BJ (cell line): ENCODE measurements at regions not wholly inside any gene's neighbourhood (a gene's known extent, or its start where the extent isn't known, plus 50 kb on each side); places are given as distances from the start of the nearest gene placed in this dataset.

ENCODE experiments used
- CTCF ChIA-PET: fragments of 350-600 bp; formaldehyde crosslinking; extraction: SDS; loops from one replicate; lab custom pipeline; 2021; ENCODE audit warnings: antibody characterized with exemption, inconsistent platforms; lab: Yijun Ruan, JAX
- POLR2A ChIA-PET: fragments of 300-600 bp; sonication (Branson Sonifier 250); formaldehyde crosslinking; extraction: SDS; loops from one replicate; lab custom pipeline; 2021; ENCODE audit warnings: antibody characterized with exemption; lab: Charles Lee
- DNase-seq: peaks from one replicate; pipeline ENCODE4 v3.0.0-alpha.2; 2011; ENCODE audit warnings: low read depth
- H3K27me3 ChIP-seq: 2 replicates; pipeline ENCODE4 v1.6.0; 2011; ENCODE audit warnings: low read length; ENCODE audit not compliant: control insufficient read depth, insufficient read depth
- H3K36me3 ChIP-seq: 2 replicates; pipeline ENCODE4 v1.5.1; 2011; ENCODE audit warnings: low read length; ENCODE audit not compliant: control insufficient read depth, insufficient read depth
- H3K4me3 ChIP-seq: 2 replicates; pipeline ENCODE4 v1.5.1; 2011; ENCODE audit warnings: low read depth, mild to moderate bottlenecking, control low read depth, low read length
- CTCF ChIP-seq: IDR thresholded peaks from 2 replicates; pipeline ENCODE4 v1.5.1; 2011; ENCODE audit warnings: low read depth, mild to moderate bottlenecking, control low read depth, inconsistent platforms, low read length, moderate library complexity; ENCODE audit not compliant: insufficient read depth

GRCh38 chr7:94067506-94067905, 63.4 kb upstream of the BET1 start:
- DNase-seq, result no peak
- ChIA-PET CTCF (no interaction called here), POLR2A (no interaction called here)
- no peak for TF ChIP-seq CTCF
- Histone ChIP-seq H3K36me3 (no peaks in the 10 kb centered on the region), H3K4me3 (no peak overlapping the region), H3K27me3 (no peaks in the 10 kb centered on the region)

GRCh38 chr7:94069162-94069739, 65.1 kb upstream of the BET1 start:
- no peak overlapping the region for H3K4me3 ChIP-seq
- no peaks in the 10 kb centered on the region for H3K36me3 ChIP-seq
- H3K27me3 ChIP-seq, result no peaks in the 10 kb centered on the region
- CTCF ChIA-PET, result interaction anchor here (1.0 to 1.2 kb wide), 2 partner anchors 9 to 18 kb away, joined by 3 to 4 read pairs; no protein-coding TSS in a partner anchor
- POLR2A ChIA-PET, result no interaction called here
- TF ChIP-seq CTCF, result no peak
- DNase-seq, result no peak

- DNase-seq, result no peak
- H3K27me3 ChIP-seq, result no peaks in the 10 kb centered on the region; the same call in 1 of the 2 replicates
- no peaks in the 10 kb centered on the region for H3K36me3 ChIP-seq
- TF ChIP-seq CTCF, result no peak
- ChIA-PET CTCF (no interaction called here), POLR2A (no interaction called here)
- H3K4me3 ChIP-seq, result no peak overlapping the region
These were observed 76.4 kb upstream of the BET1 start for GRCh38 chr7:94080551-94080950.

GRCh38 chr7:94082126-94082525, 78.0 kb upstream of the BET1 start:
- no peak for DNase-seq
- Histone ChIP-seq H3K36me3 (no peaks in the 10 kb centered on the region), H3K27me3 (no peaks in the 10 kb centered on the region; the same call in 1 of the 2 replicates), H3K4me3 (no peak overlapping the region)
- no peak for TF ChIP-seq CTCF
- ChIA-PET POLR2A (no interaction called here), CTCF (interaction anchor here (1.2 to 2.0 kb wide), 2 partner anchors 161 to 179 kb away, joined by 4 to 8 read pairs; partner anchors contain the start of gene GNG11)

GRCh38 chr7:94087664-94088352, 83.7 kb upstream of the BET1 start:
- Histone ChIP-seq H3K4me3 (no peak overlapping the region), H3K27me3 (no peaks in the 10 kb centered on the region), H3K36me3 (no peaks in the 10 kb centered on the region)
- no peak for DNase-seq
- POLR2A ChIA-PET, result no interaction called here
- peak; percentile 70 for TF ChIP-seq CTCF
- CTCF ChIA-PET, result interaction anchor here (0.7 to 4.7 kb wide), 21 partner anchors 10 to 304 kb away, joined by 3 to 29 read pairs (median 3); partner anchors contain the start of gene GNG11
